OCI-LY1 (cell line): ENCODE measurements at regions not wholly inside any gene's neighbourhood (a gene's known extent, or its start where the extent isn't known, plus 50 kb on each side); places are given as distances from the start of the nearest gene placed in this dataset.

ENCODE experiments used
- H2AFZ ChIP-seq: fragments of 200-600 bp; sonication (generic), shearing (Covaris generic); 2 replicates; pipeline ENCODE4 v1.6.0; 2014; ENCODE audit warnings: antibody characterized with exemption, mild to moderate bottlenecking, low read length
- H3F3A ChIP-seq: fragments of 200-600 bp; sonication (generic), shearing (Covaris generic); 2 replicates; pipeline ENCODE4 v1.6.0; 2014; ENCODE audit warnings: mild to moderate bottlenecking, antibody characterized with exemption, low read length, moderate library complexity; ENCODE audit not compliant: insufficient read depth
- H3K27ac ChIP-seq: fragments of 200-600 bp; sonication (generic); 2 replicates; pipeline ENCODE4 v1.5.1; 2014; ENCODE audit warnings: low read length, mixed run types, mild to moderate bottlenecking, low read depth; ENCODE audit not compliant: poor library complexity, severe bottlenecking
- H3K27me3 ChIP-seq: fragments of 200-600 bp; sonication (generic); 2 replicates; pipeline ENCODE4 v1.6.0; 2014; ENCODE audit warnings: antibody characterized with exemption, mild to moderate bottlenecking, low read length, moderate library complexity; ENCODE audit not compliant: insufficient read depth
- H3K36me3 ChIP-seq: fragments of 200-600 bp; sonication (generic); 2 replicates; pipeline ENCODE4 v1.6.1; 2014; ENCODE audit warnings: mild to moderate bottlenecking, antibody characterized with exemption, low read length, moderate library complexity, mixed read lengths; ENCODE audit not compliant: insufficient read depth
- H3K4me1 ChIP-seq: fragments of 200-600 bp; sonication (generic); 2 replicates; pipeline ENCODE4 v1.5.1; 2014; ENCODE audit warnings: mild to moderate bottlenecking, low read length, moderate library complexity; ENCODE audit not compliant: insufficient read depth, severe bottlenecking
- H3K4me2 ChIP-seq: fragments of 200-600 bp; sonication (generic), shearing (Covaris generic); 2 replicates; pipeline ENCODE4 v1.6.1; 2014; ENCODE audit warnings: low read length
- H3K4me3 ChIP-seq: fragments of 200-600 bp; sonication (generic); 2 replicates; pipeline ENCODE4 v1.5.1; 2014; ENCODE audit warnings: low read length, low read depth, mild to moderate bottlenecking, mixed read lengths; ENCODE audit not compliant: poor library complexity, severe bottlenecking
- H3K79me2 ChIP-seq: fragments of 200-600 bp; shearing (Covaris generic); 2 replicates; pipeline ENCODE4 v1.6.1; 2016; ENCODE audit warnings: mixed run types, low read length, mixed read lengths; ENCODE audit not compliant: insufficient read depth
- H3K9ac ChIP-seq: fragments of 200-600 bp; sonication (generic), shearing (Covaris generic); 2 replicates; pipeline ENCODE4 v1.6.1; 2014; ENCODE audit warnings: mild to moderate bottlenecking, low read length, mixed read lengths
- H3K9me2 ChIP-seq: fragments of 200-600 bp; sonication (generic), shearing (Covaris generic); 2 replicates; pipeline ENCODE4 v1.6.1; 2014; ENCODE audit warnings: low read depth, mild to moderate bottlenecking, low read length, mixed read lengths
- H3K9me3 ChIP-seq: fragments of 200-600 bp; shearing (Covaris generic); 2 replicates; pipeline ENCODE4 v1.6.1; 2014; ENCODE audit warnings: low read length, mixed read lengths
- H4K20me1 ChIP-seq: fragments of 200-600 bp; sonication (generic), shearing (Covaris generic); 2 replicates; pipeline ENCODE4 v1.6.0; 2016; ENCODE audit warnings: mild to moderate bottlenecking, low read length; ENCODE audit not compliant: insufficient read depth
- EZH2 ChIP-seq: fragments of 200-600 bp; sonication (generic), shearing (Covaris generic); IDR thresholded peaks from 2 replicates; pipeline ENCODE4 v1.8.0; 2017; ENCODE audit warnings: borderline replicate concordance, mixed run types, mild to moderate bottlenecking, antibody characterized with exemption, low read length, moderate library complexity, mixed read lengths
- TF ChIP-seq, protein P1 (sequence below): fragments of 200-600 bp; sonication (generic), shearing (Covaris generic); IDR thresholded peaks from 2 replicates; pipeline ENCODE4 v1.5.1; 2017; ENCODE audit warnings: mild to moderate bottlenecking, antibody characterized with exemption, low read length, moderate library complexity, mixed read lengths

- H2AFZ ChIP-seq, result no peak overlapping the region
- no peaks in the 10 kb centered on the region for H3K79me2 ChIP-seq
- no peaks in the 10 kb centered on the region for H3K9me3 ChIP-seq
- no peaks in the 10 kb centered on the region for H3K9me2 ChIP-seq
- no peak overlapping the region for H3K27ac ChIP-seq
- no peaks in the 10 kb centered on the region for H3K4me1 ChIP-seq
- TF ChIP-seq, protein P1, sequence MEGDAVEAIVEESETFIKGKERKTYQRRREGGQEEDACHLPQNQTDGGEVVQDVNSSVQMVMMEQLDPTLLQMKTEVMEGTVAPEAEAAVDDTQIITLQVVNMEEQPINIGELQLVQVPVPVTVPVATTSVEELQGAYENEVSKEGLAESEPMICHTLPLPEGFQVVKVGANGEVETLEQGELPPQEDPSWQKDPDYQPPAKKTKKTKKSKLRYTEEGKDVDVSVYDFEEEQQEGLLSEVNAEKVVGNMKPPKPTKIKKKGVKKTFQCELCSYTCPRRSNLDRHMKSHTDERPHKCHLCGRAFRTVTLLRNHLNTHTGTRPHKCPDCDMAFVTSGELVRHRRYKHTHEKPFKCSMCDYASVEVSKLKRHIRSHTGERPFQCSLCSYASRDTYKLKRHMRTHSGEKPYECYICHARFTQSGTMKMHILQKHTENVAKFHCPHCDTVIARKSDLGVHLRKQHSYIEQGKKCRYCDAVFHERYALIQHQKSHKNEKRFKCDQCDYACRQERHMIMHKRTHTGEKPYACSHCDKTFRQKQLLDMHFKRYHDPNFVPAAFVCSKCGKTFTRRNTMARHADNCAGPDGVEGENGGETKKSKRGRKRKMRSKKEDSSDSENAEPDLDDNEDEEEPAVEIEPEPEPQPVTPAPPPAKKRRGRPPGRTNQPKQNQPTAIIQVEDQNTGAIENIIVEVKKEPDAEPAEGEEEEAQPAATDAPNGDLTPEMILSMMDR, result no peak
- no peak for TF ChIP-seq EZH2
- no peaks in the 10 kb centered on the region for H4K20me1 ChIP-seq
- H3K27me3 ChIP-seq, result no peaks in the 10 kb centered on the region
- H3K4me3 ChIP-seq, result no peak overlapping the region
- H3K36me3 ChIP-seq, result no peaks in the 10 kb centered on the region
- H3K9ac ChIP-seq, result no peak overlapping the region
- no peaks in the 10 kb centered on the region for H3F3A ChIP-seq
- no peak overlapping the region for H3K4me2 ChIP-seq
These were observed 234.5 kb upstream of the PRDM1 start for GRCh38 chr6:105851606-105852005.

DNA sequence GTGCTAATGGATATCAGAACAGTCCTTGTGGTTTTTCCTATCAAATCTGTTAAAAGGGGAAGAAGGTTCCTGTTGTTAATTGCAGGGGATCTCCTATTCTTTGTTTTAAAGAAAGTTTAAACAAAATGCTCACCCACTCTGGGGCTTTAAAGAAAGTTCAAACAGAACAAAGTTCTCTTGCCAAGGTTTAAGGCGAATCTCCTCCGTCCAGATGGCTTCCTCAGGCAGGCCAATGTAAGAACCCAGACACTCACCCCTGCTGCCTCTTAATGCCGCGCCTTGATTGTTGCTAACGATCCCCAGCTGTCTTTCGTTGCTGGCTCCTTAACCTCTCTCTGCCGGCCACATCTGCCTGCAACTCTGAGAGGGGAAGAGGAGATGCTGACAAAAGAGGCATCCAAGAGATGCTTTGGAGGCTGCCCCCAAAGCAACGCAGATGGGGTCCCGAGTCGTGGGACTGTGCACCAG lies 235.0 kb upstream of the PRDM1 start:
- Histone ChIP-seq H3K4me1 (no peaks in the 10 kb centered on the region), H3K4me3 (no peak overlapping the region), H3K9ac (no peak overlapping the region), H3K9me2 (no peaks in the 10 kb centered on the region), H3K27me3 (no peaks in the 10 kb centered on the region), H4K20me1 (no peaks in the 10 kb centered on the region), H3K27ac (no peak overlapping the region), H3K79me2 (no peaks in the 10 kb centered on the region), H2AFZ (no peak overlapping the region), H3K9me3 (no peaks in the 10 kb centered on the region), H3F3A (no peaks in the 10 kb centered on the region), H3K36me3 (no peaks in the 10 kb centered on the region), H3K4me2 (no peak overlapping the region)
- TF ChIP-seq EZH2, result no peak
- TF ChIP-seq, protein P1, result no peak

GRCh38 chr6:105850261-105851112 lies 235.6 kb upstream of the PRDM1 start:
- Histone ChIP-seq H3K4me2 (no peak overlapping the region), H3K9me3 (no peaks in the 10 kb centered on the region)

More at GRCh38 chr6:105850261-105851112, 235.6 kb upstream of the PRDM1 start:
- H3K9me2 ChIP-seq, result no peaks in the 10 kb centered on the region
- no peaks in the 10 kb centered on the region for H3F3A ChIP-seq
- H3K27me3 ChIP-seq, result no peaks in the 10 kb centered on the region
- no peak overlapping the region for H3K27ac ChIP-seq
- H3K4me3 ChIP-seq, result no peak overlapping the region
- H2AFZ ChIP-seq, result no peak overlapping the region
- no peaks in the 10 kb centered on the region for H3K36me3 ChIP-seq
- H3K9ac ChIP-seq, result no peak overlapping the region
- no peak for TF ChIP-seq EZH2
- TF ChIP-seq, protein P1, result no peak
- H4K20me1 ChIP-seq, result no peaks in the 10 kb centered on the region
- H3K79me2 ChIP-seq, result no peaks in the 10 kb centered on the region
- H3K4me1 ChIP-seq, result no peaks in the 10 kb centered on the region
